GM19025 (cell line): ENCODE measurements at regions not wholly inside any gene's neighbourhood (a gene's known extent, or its start where the extent isn't known, plus 50 kb on each side); places are given as distances from the start of the nearest gene placed in this dataset.
"Not testable (repeated sequence)": the region's sequence is repeated elsewhere in the genome, so short reads cannot be mapped to it uniquely, and the experiment has no call there.

ENCODE experiments used
- ATAC-seq: cut with Tn5 transposase; IDR thresholded peaks from one replicate; pipeline ENCODE4 v1.9.1; 2021; ENCODE audit warnings: mild to moderate bottlenecking, low read depth, moderate library complexity; ENCODE audit not compliant: unreplicated experiment

- no peak for ATAC-seq
Measured at GRCh38 chr12:131386167-131386521, 324.7 kb upstream of the SFSWAP start.

GRCh38 chr12:131386781-131387180 is 324.1 kb upstream of the SFSWAP start:
- no peak for ATAC-seq

GRCh38 chr12:131387281-131388163 is 323.4 kb upstream of the SFSWAP start:
- no peak for ATAC-seq

GRCh38 chr12:131388164-131389053 is 322.5 kb upstream of the SFSWAP start:
- ATAC-seq, result not testable (repeated sequence)

- no peak for ATAC-seq
Measured at GRCh38 chr12:131389054-131390013, 321.6 kb upstream of the SFSWAP start.

GRCh38 chr12:131390412-131391334 is 320.2 kb upstream of the SFSWAP start:
- no peak for ATAC-seq

GRCh38 chr12:131391399-131391798 is 319.5 kb upstream of the SFSWAP start:
- ATAC-seq, result no peak

GRCh38 chr12:131394752-131395151 is 316.1 kb upstream of the SFSWAP start:
- ATAC-seq, result not testable (repeated sequence)

GRCh38 chr12:131395209-131395684 is 315.6 kb upstream of the SFSWAP start:
- ATAC-seq, result not testable (repeated sequence)

GRCh38 chr12:131395971-131396573 is 314.8 kb upstream of the SFSWAP start:
- no peak for ATAC-seq

- no peak for ATAC-seq
Measured at GRCh38 chr12:131397493-131398181, 313.3 kb upstream of the SFSWAP start.

GRCh38 chr12:131399000-131399399 is 311.9 kb upstream of the SFSWAP start:
- ATAC-seq, result no peak

GRCh38 chr12:131400668-131401294 is 310.1 kb upstream of the SFSWAP start:
- ATAC-seq, result not testable (repeated sequence)

- not testable (repeated sequence) for ATAC-seq
Measured at GRCh38 chr12:131401907-131402633, 308.8 kb upstream of the SFSWAP start.

GRCh38 chr12:131402781-131403396 is 308.0 kb upstream of the SFSWAP start:
- ATAC-seq, result no peak

GRCh38 chr12:131403676-131404075 is 307.2 kb upstream of the SFSWAP start:
- ATAC-seq, result no peak
